Uterus (tissue), 3 donors: ENCODE measurements at regions not wholly inside any gene's neighbourhood (a gene's known extent, or its start where the extent isn't known, plus 50 kb on each side); places are given as distances from the start of the nearest gene placed in this dataset.

Source experiments
- DNase-seq, 2 donors: peaks; one replicate each; pipeline ENCODE4 v3.0.0-alpha.2; 2019 to 2020
- H3K27ac ChIP-seq, 2 donors: fragments of 200-600 bp; sonication (generic); 1 replicate in 1 of 2; 2 replicates in 1 of 2; pipeline ENCODE4 v1.5.1; 2016 to 2018
- H3K27me3 ChIP-seq, 2 donors: fragments of 200-600 bp; sonication (generic); one replicate each; pipeline ENCODE4 v1.5.1; 2018 to 2019; ENCODE audit warnings: control low read depth in 1 of 2
- H3K36me3 ChIP-seq, 2 donors: fragments of 200-600 bp; sonication (generic); one replicate each; pipeline ENCODE4 v1.5.1; 2019; ENCODE audit warnings: control low read depth in 1 of 2
- H3K4me1 ChIP-seq, 2 donors: fragments of 200-600 bp; sonication (generic); one replicate each; pipeline ENCODE4 v1.5.1; 2018 to 2019; ENCODE audit warnings: control low read depth in 1 of 2
- H3K4me3 ChIP-seq, 2 donors: fragments of 200-600 bp; sonication (generic); 1 replicate in 1 of 2; 2 replicates in 1 of 2; pipeline ENCODE4 v1.5.1; 2018 to 2019; ENCODE audit warnings: mild to moderate bottlenecking in 1 of 2
- H3K9me3 ChIP-seq, 2 donors: fragments of 200-600 bp; sonication (generic); one replicate each; pipeline ENCODE4 v1.5.1; 2019; ENCODE audit warnings: control low read depth in 1 of 2
- POLR2A ChIP-seq, 2 donors: fragments of 450-650 bp; IDR thresholded peaks; one replicate each; pipeline ENCODE4 v1.6.1; 2016; ENCODE audit warnings: antibody characterized with exemption in 2 of 2, mild to moderate bottlenecking in 1 of 2, moderate library complexity in 1 of 2
- intact Hi-C: fragments of 100-400 bp; cut with DNase I; formaldehyde crosslinking; loops from one replicate; pipeline ENCODE4 v1.15.1; 2023; ENCODE audit warnings: low total_unique reads
- TF ChIP-seq, protein P1 (sequence below), 4 experiments: fragments of 200-600 bp in 2 of 4; fragments of 450-650 bp in 2 of 4; sonication (generic) in 2 of 4; IDR thresholded peaks; one replicate each; pipeline ENCODE4 v1.5.1; 2016 to 2019; ENCODE audit warnings: antibody characterized with exemption in 4 of 4, mild to moderate bottlenecking in 2 of 4, moderate library complexity in 1 of 4
- donor health status: DM: yes; HTN: yes; CAD: no.

- intact Hi-C loops = no loop called here
- Histone ChIP-seq H3K27ac (no peak overlapping the region), H3K4me1 (no peaks in the 10 kb centered on the region), H3K36me3 (no peaks in the 10 kb centered on the region), H3K9me3 (no peaks in the 10 kb centered on the region), H3K27me3 (no peaks in the 10 kb centered on the region), H3K4me3 (no peak overlapping the region)
- DNase-seq = no peak
- TF ChIP-seq POLR2A (IDR thresholded peaks at IDR 0.05) = no peak
- TF ChIP-seq, protein P1, sequence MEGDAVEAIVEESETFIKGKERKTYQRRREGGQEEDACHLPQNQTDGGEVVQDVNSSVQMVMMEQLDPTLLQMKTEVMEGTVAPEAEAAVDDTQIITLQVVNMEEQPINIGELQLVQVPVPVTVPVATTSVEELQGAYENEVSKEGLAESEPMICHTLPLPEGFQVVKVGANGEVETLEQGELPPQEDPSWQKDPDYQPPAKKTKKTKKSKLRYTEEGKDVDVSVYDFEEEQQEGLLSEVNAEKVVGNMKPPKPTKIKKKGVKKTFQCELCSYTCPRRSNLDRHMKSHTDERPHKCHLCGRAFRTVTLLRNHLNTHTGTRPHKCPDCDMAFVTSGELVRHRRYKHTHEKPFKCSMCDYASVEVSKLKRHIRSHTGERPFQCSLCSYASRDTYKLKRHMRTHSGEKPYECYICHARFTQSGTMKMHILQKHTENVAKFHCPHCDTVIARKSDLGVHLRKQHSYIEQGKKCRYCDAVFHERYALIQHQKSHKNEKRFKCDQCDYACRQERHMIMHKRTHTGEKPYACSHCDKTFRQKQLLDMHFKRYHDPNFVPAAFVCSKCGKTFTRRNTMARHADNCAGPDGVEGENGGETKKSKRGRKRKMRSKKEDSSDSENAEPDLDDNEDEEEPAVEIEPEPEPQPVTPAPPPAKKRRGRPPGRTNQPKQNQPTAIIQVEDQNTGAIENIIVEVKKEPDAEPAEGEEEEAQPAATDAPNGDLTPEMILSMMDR (IDR thresholded peaks at IDR 0.05) = no peak
Measured at GRCh38 chr4:129682586-129682985, 586.6 kb downstream of the C4orf33 start.

GRCh38 chr4:129707949-129708348 lies 612.0 kb downstream of the C4orf33 start:
- DNase-seq = no peak
- Histone ChIP-seq H3K36me3 (no peaks in the 10 kb centered on the region), H3K27me3 (no peaks in the 10 kb centered on the region), H3K9me3 (no peaks in the 10 kb centered on the region), H3K27ac (no peak overlapping the region), H3K4me3 (no peak overlapping the region), H3K4me1 (no peaks in the 10 kb centered on the region)
- TF ChIP-seq POLR2A (IDR thresholded peaks at IDR 0.05) = no peak
- TF ChIP-seq, protein P1 (IDR thresholded peaks at IDR 0.05) = no peak
- intact Hi-C loops = no loop called here

DNA sequence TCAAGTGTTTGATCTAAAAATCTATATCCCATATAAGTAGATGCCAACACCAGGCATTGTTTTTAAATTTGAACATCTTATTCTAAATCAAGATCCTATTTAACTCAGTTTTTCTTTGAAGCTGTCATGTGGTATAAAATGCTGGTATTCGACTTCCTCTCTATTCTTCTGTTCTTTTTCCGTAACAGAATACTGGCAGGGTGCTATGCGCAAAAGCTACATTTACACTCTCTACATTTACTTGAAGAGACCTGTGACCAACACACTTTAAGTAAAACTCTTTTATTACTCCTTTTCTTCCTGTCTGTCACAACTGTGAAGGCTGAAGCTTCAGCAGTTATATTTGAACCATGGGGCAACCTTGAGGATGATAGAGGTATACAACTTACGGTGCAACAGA lies 612.8 kb downstream of the C4orf33 start:
- no peak for DNase-seq
- no peak for TF ChIP-seq POLR2A (IDR thresholded peaks at IDR 0.05)
- TF ChIP-seq, protein P1 (IDR thresholded peaks at IDR 0.05) = no peak
- intact Hi-C loops = no loop called here
- no peaks in the 10 kb centered on the region for H3K36me3 ChIP-seq
- H3K27ac ChIP-seq = no peak overlapping the region
- H3K27me3 ChIP-seq = no peaks in the 10 kb centered on the region
- H3K4me1 ChIP-seq = no peaks in the 10 kb centered on the region
- no peaks in the 10 kb centered on the region for H3K9me3 ChIP-seq
- H3K4me3 ChIP-seq = no peak overlapping the region

- no peaks in the 10 kb centered on the region for H3K27me3 ChIP-seq
- H3K36me3 ChIP-seq = no peaks in the 10 kb centered on the region
- no peak for DNase-seq
- intact Hi-C loops = no loop called here
- no peaks in the 10 kb centered on the region for H3K4me1 ChIP-seq
- H3K4me3 ChIP-seq = no peak overlapping the region
- H3K9me3 ChIP-seq = no peaks in the 10 kb centered on the region
- no peak overlapping the region for H3K27ac ChIP-seq
- no peak for TF ChIP-seq POLR2A (IDR thresholded peaks at IDR 0.05)
- TF ChIP-seq, protein P1 (IDR thresholded peaks at IDR 0.05) = no peak
Measured at GRCh38 chr4:129738175-129738574, 642.2 kb downstream of the C4orf33 start.

DNA sequence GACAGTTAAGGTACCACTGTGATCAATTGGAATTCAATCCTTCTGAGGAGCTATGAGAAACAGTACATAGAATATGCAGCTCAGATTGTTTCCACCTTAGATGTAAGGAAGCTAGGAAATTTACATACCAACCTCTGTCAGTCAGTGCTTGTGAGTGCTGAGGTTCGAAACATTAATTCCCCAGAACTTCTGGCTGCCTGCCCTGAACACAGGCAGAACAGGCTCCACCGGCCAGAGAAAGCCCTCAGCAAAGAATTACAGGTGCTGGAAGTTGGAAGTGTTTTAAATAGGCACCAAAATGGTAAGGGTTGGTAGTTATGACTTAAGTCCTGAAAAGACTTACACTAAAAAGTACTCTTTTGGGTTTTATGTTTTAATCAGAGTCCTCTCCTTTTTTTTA lies 651.8 kb downstream of the C4orf33 start:
- intact Hi-C loops = no loop called here
- Histone ChIP-seq H3K9me3 (no peaks in the 10 kb centered on the region), H3K4me1 (no peaks in the 10 kb centered on the region), H3K27me3 (no peaks in the 10 kb centered on the region), H3K36me3 (no peaks in the 10 kb centered on the region), H3K27ac (no peak overlapping the region), H3K4me3 (no peak overlapping the region)
- no peak for DNase-seq
- TF ChIP-seq POLR2A (IDR thresholded peaks at IDR 0.05) = no peak
- TF ChIP-seq, protein P1 (IDR thresholded peaks at IDR 0.05) = no peak
